OCI-LY1 (cell line): ENCODE measurements at regions not wholly inside any gene's neighbourhood (a gene's known extent, or its start where the extent isn't known, plus 50 kb on each side); places are given as distances from the start of the nearest gene placed in this dataset.
"Not testable (repeated sequence)": the region's sequence is repeated elsewhere in the genome, so short reads cannot be mapped to it uniquely, and the experiment has no call there.

ENCODE experiments used
- H2AFZ ChIP-seq: fragments of 200-600 bp; sonication (generic), shearing (Covaris generic); 2 replicates; pipeline ENCODE4 v1.6.0; 2014; ENCODE audit warnings: antibody characterized with exemption, mild to moderate bottlenecking, low read length
- H3F3A ChIP-seq: fragments of 200-600 bp; sonication (generic), shearing (Covaris generic); 2 replicates; pipeline ENCODE4 v1.6.0; 2014; ENCODE audit warnings: mild to moderate bottlenecking, antibody characterized with exemption, low read length, moderate library complexity; ENCODE audit not compliant: insufficient read depth
- H3K27ac ChIP-seq: fragments of 200-600 bp; sonication (generic); 2 replicates; pipeline ENCODE4 v1.5.1; 2014; ENCODE audit warnings: low read length, mixed run types, mild to moderate bottlenecking, low read depth; ENCODE audit not compliant: poor library complexity, severe bottlenecking
- H3K27me3 ChIP-seq: fragments of 200-600 bp; sonication (generic); 2 replicates; pipeline ENCODE4 v1.6.0; 2014; ENCODE audit warnings: antibody characterized with exemption, mild to moderate bottlenecking, low read length, moderate library complexity; ENCODE audit not compliant: insufficient read depth
- H3K36me3 ChIP-seq: fragments of 200-600 bp; sonication (generic); 2 replicates; pipeline ENCODE4 v1.6.1; 2014; ENCODE audit warnings: mild to moderate bottlenecking, antibody characterized with exemption, low read length, moderate library complexity, mixed read lengths; ENCODE audit not compliant: insufficient read depth
- H3K4me1 ChIP-seq: fragments of 200-600 bp; sonication (generic); 2 replicates; pipeline ENCODE4 v1.5.1; 2014; ENCODE audit warnings: mild to moderate bottlenecking, low read length, moderate library complexity; ENCODE audit not compliant: insufficient read depth, severe bottlenecking
- H3K4me2 ChIP-seq: fragments of 200-600 bp; sonication (generic), shearing (Covaris generic); 2 replicates; pipeline ENCODE4 v1.6.1; 2014; ENCODE audit warnings: low read length
- H3K4me3 ChIP-seq: fragments of 200-600 bp; sonication (generic); 2 replicates; pipeline ENCODE4 v1.5.1; 2014; ENCODE audit warnings: low read length, low read depth, mild to moderate bottlenecking, mixed read lengths; ENCODE audit not compliant: poor library complexity, severe bottlenecking
- H3K79me2 ChIP-seq: fragments of 200-600 bp; shearing (Covaris generic); 2 replicates; pipeline ENCODE4 v1.6.1; 2016; ENCODE audit warnings: mixed run types, low read length, mixed read lengths; ENCODE audit not compliant: insufficient read depth
- H3K9ac ChIP-seq: fragments of 200-600 bp; sonication (generic), shearing (Covaris generic); 2 replicates; pipeline ENCODE4 v1.6.1; 2014; ENCODE audit warnings: mild to moderate bottlenecking, low read length, mixed read lengths
- H3K9me2 ChIP-seq: fragments of 200-600 bp; sonication (generic), shearing (Covaris generic); 2 replicates; pipeline ENCODE4 v1.6.1; 2014; ENCODE audit warnings: low read depth, mild to moderate bottlenecking, low read length, mixed read lengths
- H3K9me3 ChIP-seq: fragments of 200-600 bp; shearing (Covaris generic); 2 replicates; pipeline ENCODE4 v1.6.1; 2014; ENCODE audit warnings: low read length, mixed read lengths
- H4K20me1 ChIP-seq: fragments of 200-600 bp; sonication (generic), shearing (Covaris generic); 2 replicates; pipeline ENCODE4 v1.6.0; 2016; ENCODE audit warnings: mild to moderate bottlenecking, low read length; ENCODE audit not compliant: insufficient read depth
- EZH2 ChIP-seq: fragments of 200-600 bp; sonication (generic), shearing (Covaris generic); IDR thresholded peaks from 2 replicates; pipeline ENCODE4 v1.8.0; 2017; ENCODE audit warnings: borderline replicate concordance, mixed run types, mild to moderate bottlenecking, antibody characterized with exemption, low read length, moderate library complexity, mixed read lengths
- TF ChIP-seq, protein P1 (sequence below): fragments of 200-600 bp; sonication (generic), shearing (Covaris generic); IDR thresholded peaks from 2 replicates; pipeline ENCODE4 v1.5.1; 2017; ENCODE audit warnings: mild to moderate bottlenecking, antibody characterized with exemption, low read length, moderate library complexity, mixed read lengths

DNA sequence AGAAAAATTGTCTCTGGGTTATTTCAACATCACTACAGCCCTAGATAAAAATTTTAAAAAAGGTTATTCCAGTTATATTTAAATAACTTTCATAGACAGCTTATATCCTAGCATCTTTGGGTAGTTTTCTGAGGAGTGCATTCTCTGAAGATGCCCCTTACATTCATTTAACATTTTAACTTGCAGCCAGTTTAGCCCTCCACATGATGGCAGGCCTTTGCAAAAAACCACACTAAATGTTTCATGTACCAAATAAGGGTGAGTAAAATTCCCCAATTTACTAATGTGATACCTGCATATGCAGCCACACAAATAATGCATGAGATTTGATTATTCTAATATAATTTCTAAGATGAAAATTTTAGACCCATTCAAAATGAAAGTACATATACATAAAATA lies 108.4 kb upstream of the ZWINT start:
- Histone ChIP-seq H2AFZ (no peak overlapping the region), H4K20me1 (no peaks in the 10 kb centered on the region), H3K4me3 (no peak overlapping the region), H3K9ac (no peak overlapping the region), H3K27me3 (no peaks in the 10 kb centered on the region), H3K79me2 (no peaks in the 10 kb centered on the region), H3K4me1 (peaks cover 14% of the 10 kb centered on the region), H3K4me2 (no peak overlapping the region), H3K27ac (no peak overlapping the region), H3F3A (no peaks in the 10 kb centered on the region), H3K36me3 (no peaks in the 10 kb centered on the region), H3K9me2 (no peaks in the 10 kb centered on the region), H3K9me3 (no peaks in the 10 kb centered on the region)
- no peak for TF ChIP-seq EZH2
- TF ChIP-seq, protein P1, sequence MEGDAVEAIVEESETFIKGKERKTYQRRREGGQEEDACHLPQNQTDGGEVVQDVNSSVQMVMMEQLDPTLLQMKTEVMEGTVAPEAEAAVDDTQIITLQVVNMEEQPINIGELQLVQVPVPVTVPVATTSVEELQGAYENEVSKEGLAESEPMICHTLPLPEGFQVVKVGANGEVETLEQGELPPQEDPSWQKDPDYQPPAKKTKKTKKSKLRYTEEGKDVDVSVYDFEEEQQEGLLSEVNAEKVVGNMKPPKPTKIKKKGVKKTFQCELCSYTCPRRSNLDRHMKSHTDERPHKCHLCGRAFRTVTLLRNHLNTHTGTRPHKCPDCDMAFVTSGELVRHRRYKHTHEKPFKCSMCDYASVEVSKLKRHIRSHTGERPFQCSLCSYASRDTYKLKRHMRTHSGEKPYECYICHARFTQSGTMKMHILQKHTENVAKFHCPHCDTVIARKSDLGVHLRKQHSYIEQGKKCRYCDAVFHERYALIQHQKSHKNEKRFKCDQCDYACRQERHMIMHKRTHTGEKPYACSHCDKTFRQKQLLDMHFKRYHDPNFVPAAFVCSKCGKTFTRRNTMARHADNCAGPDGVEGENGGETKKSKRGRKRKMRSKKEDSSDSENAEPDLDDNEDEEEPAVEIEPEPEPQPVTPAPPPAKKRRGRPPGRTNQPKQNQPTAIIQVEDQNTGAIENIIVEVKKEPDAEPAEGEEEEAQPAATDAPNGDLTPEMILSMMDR: peak; percentile 56

DNA sequence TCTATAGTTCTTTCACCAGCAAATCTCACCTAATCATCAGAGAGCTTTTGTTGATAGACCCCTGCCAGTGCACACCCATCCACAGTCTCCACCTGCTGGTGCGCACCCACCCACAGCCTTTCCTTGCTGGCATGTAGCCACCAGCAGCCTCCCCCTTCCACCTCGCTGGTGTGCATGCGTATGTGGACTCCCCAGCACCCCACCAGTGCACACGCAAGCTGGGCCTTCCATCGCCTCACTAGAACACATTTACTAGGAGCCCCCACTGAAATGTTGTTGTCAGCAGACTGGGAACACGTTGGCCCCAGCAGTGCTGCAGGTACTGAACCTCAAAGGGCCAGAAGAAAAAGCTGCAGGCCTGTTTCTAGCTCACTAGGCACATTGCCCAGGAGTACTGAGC lies 104.9 kb upstream of the ZWINT start:
- no peaks in the 10 kb centered on the region for H3F3A ChIP-seq
- no peaks in the 10 kb centered on the region for H3K9me2 ChIP-seq
- no peak overlapping the region for H3K9ac ChIP-seq
- H3K27me3 ChIP-seq: no peaks in the 10 kb centered on the region
- H2AFZ ChIP-seq: no peak overlapping the region
- no peaks in the 10 kb centered on the region for H3K79me2 ChIP-seq
- H3K36me3 ChIP-seq: no peaks in the 10 kb centered on the region
- H3K4me3 ChIP-seq: no peak overlapping the region
- H4K20me1 ChIP-seq: no peaks in the 10 kb centered on the region
- peaks cover 6% of the 10 kb centered on the region for H3K4me1 ChIP-seq
- no peaks in the 10 kb centered on the region for H3K9me3 ChIP-seq
- no peak overlapping the region for H3K4me2 ChIP-seq
- H3K27ac ChIP-seq: no peak overlapping the region
- TF ChIP-seq EZH2: no peak
- TF ChIP-seq, protein P1: no peak

DNA sequence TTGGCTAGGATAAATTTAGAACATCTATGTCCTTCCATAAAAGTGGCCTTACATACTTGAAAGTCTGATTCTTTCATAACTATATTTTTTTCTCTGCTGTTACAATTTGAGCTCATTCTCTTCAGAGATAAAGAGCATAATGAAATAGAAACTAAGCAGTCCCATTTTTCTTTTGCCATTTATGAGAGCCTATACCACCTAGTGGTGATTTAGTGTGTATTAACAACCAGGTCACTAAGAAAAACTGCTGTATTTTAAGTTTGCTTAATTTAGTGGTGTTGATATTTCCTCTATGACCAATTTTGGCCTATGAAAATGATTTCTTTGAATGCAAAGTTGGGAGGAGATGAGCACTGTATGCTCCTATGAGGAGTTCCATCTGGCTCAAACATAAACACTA lies 88.7 kb upstream of the ZWINT start:
- no peak overlapping the region for H2AFZ ChIP-seq
- H3K9me3 ChIP-seq: no peaks in the 10 kb centered on the region
- no peaks in the 10 kb centered on the region for H3K27me3 ChIP-seq
- H3K4me1 ChIP-seq: no peaks in the 10 kb centered on the region
- TF ChIP-seq EZH2: no peak
- TF ChIP-seq, protein P1: peak; percentile 54; the same call in 1 of the 2 replicates
- H3K4me2 ChIP-seq: no peak overlapping the region
- H3K9me2 ChIP-seq: no peaks in the 10 kb centered on the region
- no peaks in the 10 kb centered on the region for H3K79me2 ChIP-seq
- no peak overlapping the region for H3K4me3 ChIP-seq
- no peak overlapping the region for H3K9ac ChIP-seq
- H3K36me3 ChIP-seq: no peaks in the 10 kb centered on the region
- no peaks in the 10 kb centered on the region for H4K20me1 ChIP-seq
- H3F3A ChIP-seq: no peaks in the 10 kb centered on the region
- no peak overlapping the region for H3K27ac ChIP-seq

DNA sequence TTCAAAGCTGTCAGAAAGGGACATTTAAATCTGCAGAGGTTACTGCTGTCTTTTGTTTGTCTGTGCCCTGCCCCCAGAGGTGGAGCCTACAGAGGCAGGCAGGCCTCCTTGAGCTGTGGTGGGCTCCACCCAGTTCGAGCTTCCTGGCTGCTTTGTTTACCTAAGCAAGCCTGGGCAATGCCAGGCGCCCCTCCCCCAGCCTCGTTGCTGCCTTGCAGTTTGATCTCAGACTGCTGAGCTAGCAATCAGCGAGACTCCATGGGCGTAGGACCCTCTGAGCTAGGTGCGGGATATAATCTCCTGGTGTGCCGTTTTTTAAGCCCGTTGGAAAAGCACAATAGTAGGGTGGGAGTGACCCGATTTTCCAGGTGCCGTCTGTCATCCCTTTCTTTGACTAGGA lies 86.6 kb upstream of the ZWINT start:
- H3K27ac ChIP-seq, H3K79me2 ChIP-seq, H3K9me3 ChIP-seq, H3K9ac ChIP-seq, H3K9me2 ChIP-seq, H3K4me2 ChIP-seq, H2AFZ ChIP-seq, H4K20me1 ChIP-seq, H3K36me3 ChIP-seq, H3K4me3 ChIP-seq, H3K4me1 ChIP-seq, H3F3A ChIP-seq, H3K27me3 ChIP-seq: not testable (repeated sequence)

DNA sequence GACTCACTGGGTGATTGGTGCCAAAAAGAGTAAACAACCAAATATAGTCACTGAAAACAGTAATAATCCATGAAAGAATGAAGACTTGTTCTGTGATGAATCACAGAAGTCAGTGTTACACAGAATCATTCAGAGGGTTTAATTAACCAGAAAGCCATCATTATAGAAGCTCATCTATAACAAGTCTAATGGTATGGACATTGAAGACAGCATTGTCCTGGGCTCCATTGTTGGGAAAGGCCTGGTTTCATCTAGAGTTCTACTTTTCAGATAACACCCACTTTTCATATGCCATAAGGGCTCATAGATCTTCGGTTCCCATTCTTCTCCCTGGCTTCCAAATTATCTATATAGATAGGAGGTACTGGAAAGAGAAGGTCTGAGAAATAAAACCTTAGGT lies 80.3 kb upstream of the ZWINT start:
- not testable (repeated sequence) for H3K4me3 ChIP-seq, H3K36me3 ChIP-seq, H3K9ac ChIP-seq, H3K4me1 ChIP-seq, H3K9me3 ChIP-seq, H3K4me2 ChIP-seq, H2AFZ ChIP-seq, H3F3A ChIP-seq, H3K27ac ChIP-seq, H4K20me1 ChIP-seq, H3K27me3 ChIP-seq, H3K9me2 ChIP-seq, H3K79me2 ChIP-seq
